ENCODE measurements at regions not wholly inside any gene's neighbourhood (a gene's known extent, or its start where the extent isn't known, plus 50 kb on each side); places are given as distances from the start of the nearest gene placed in this dataset.

- TF ChIP-seq POLR2A (IDR thresholded peaks at IDR 0.05) (no peak), CTCF (IDR thresholded peaks at IDR 0.05) (no peak)
Observed at GRCh38 chr20:59386809-59387208, 86.4 kb downstream of the EDN3 start.

Data from testis (tissue), 2 donors.